ENCODE measurements at regions not wholly inside any gene's neighbourhood (a gene's known extent, or its start where the extent isn't known, plus 50 kb on each side); places are given as distances from the start of the nearest gene placed in this dataset.

GRCh38 chr9:135387976-135388375, 91.6 kb upstream of the PPP1R26 start:
- H3K27me3 ChIP-seq, result peaks cover 0 to 7% (median under 1%) of the 10 kb centered on the region in 3 donors
- H3K36me3 ChIP-seq, result no peaks in the 10 kb centered on the region
- in situ Hi-C loops (cut with MboI; ENCODE audit: low sequenced_read_pairs in 4 of 4) (no loop called here), intact Hi-C loops (cut with DNase I; ENCODE audit: low total_unique reads) (no loop called here)
- H3K4me3 ChIP-seq, result no peak overlapping the region
- H3K4me1 ChIP-seq, result no peaks in the 10 kb centered on the region
- ATAC-seq, result no peak
- no peak overlapping the region for H3K27ac ChIP-seq
- no peak for DNase-seq
- H3K9me3 ChIP-seq, result no peaks in the 10 kb centered on the region
- TF ChIP-seq POLR2A (IDR thresholded peaks at IDR 0.05) (no peak), CTCF (IDR thresholded peaks at IDR 0.05 in 4 of 5, conservative IDR thresholded peaks at IDR 0.05 in 1 of 5) (no peak)

GRCh38 chr9:135388530-135388929, 91.1 kb upstream of the PPP1R26 start:
- TF ChIP-seq CTCF (IDR thresholded peaks at IDR 0.05 in 4 of 5, conservative IDR thresholded peaks at IDR 0.05 in 1 of 5) (no peak), POLR2A (IDR thresholded peaks at IDR 0.05) (no peak)
- in situ Hi-C loops (cut with MboI; ENCODE audit: low sequenced_read_pairs in 4 of 4), result no loop called here
- ATAC-seq, result no peak
- DNase-seq, result no peak
- Histone ChIP-seq H3K27me3 (peaks cover 0 to 7% (median 2%) of the 10 kb centered on the region in 3 donors), H3K4me3 (no peak overlapping the region), H3K9me3 (no peaks in the 10 kb centered on the region), H3K36me3 (no peaks in the 10 kb centered on the region), H3K4me1 (no peaks in the 10 kb centered on the region), H3K27ac (no peak overlapping the region)
- intact Hi-C loops (cut with DNase I; ENCODE audit: low total_unique reads), result no loop called here

- intact Hi-C loops (cut with DNase I; ENCODE audit: low total_unique reads) (no loop called here), in situ Hi-C loops (cut with MboI; ENCODE audit: low sequenced_read_pairs in 4 of 4) (no loop called here)
- Histone ChIP-seq H3K4me1 (no peaks in the 10 kb centered on the region), H3K9me3 (peaks cover 0 to 4% (median 0%) of the 10 kb centered on the region in 3 donors), H3K36me3 (no peaks in the 10 kb centered on the region), H3K27ac (no peak overlapping the region), H3K27me3 (peaks cover 0 to 2% (median 0%) of the 10 kb centered on the region in 3 donors), H3K4me3 (no peak overlapping the region)
- ATAC-seq (no peak), DNase-seq (no peak)
- no peak for TF ChIP-seq CTCF (IDR thresholded peaks at IDR 0.05 in 4 of 5, conservative IDR thresholded peaks at IDR 0.05 in 1 of 5)
- no peak for TF ChIP-seq POLR2A (IDR thresholded peaks at IDR 0.05)
Observed at GRCh38 chr9:135391759-135392158, 87.8 kb upstream of the PPP1R26 start.

- ATAC-seq (no peak), DNase-seq (no peak)
- intact Hi-C loops (cut with DNase I; ENCODE audit: low total_unique reads) (no loop called here), in situ Hi-C loops (cut with MboI; ENCODE audit: low sequenced_read_pairs in 4 of 4) (no loop called here)
- no peaks in the 10 kb centered on the region for H3K36me3 ChIP-seq
- peaks cover 0 to 4% (median 0%) of the 10 kb centered on the region in 3 donors for H3K9me3 ChIP-seq
- no peak overlapping the region for H3K27ac ChIP-seq
- H3K27me3 ChIP-seq, result peaks cover 0 to 2% (median 0%) of the 10 kb centered on the region in 3 donors
- no peak overlapping the region for H3K4me3 ChIP-seq
- H3K4me1 ChIP-seq, result no peaks in the 10 kb centered on the region
- no peak for TF ChIP-seq POLR2A (IDR thresholded peaks at IDR 0.05)
- TF ChIP-seq CTCF (IDR thresholded peaks at IDR 0.05 in 4 of 5, conservative IDR thresholded peaks at IDR 0.05 in 1 of 5), result no peak
Observed at GRCh38 chr9:135392511-135392910, 87.1 kb upstream of the PPP1R26 start.

GRCh38 chr9:135394131-135394530, 85.5 kb upstream of the PPP1R26 start:
- H3K4me1 ChIP-seq, result no peaks in the 10 kb centered on the region
- in situ Hi-C loops (cut with MboI; ENCODE audit: low sequenced_read_pairs in 4 of 4) (no loop called here), intact Hi-C loops (cut with DNase I; ENCODE audit: low total_unique reads) (no loop called here)
- H3K4me3 ChIP-seq, result no peak overlapping the region
- H3K27ac ChIP-seq, result no peak overlapping the region
- DNase-seq (no peak), ATAC-seq (no peak)
- H3K9me3 ChIP-seq, result peaks cover 0 to 4% (median 0%) of the 10 kb centered on the region in 3 donors
- no peak for TF ChIP-seq CTCF (IDR thresholded peaks at IDR 0.05 in 4 of 5, conservative IDR thresholded peaks at IDR 0.05 in 1 of 5)
- H3K27me3 ChIP-seq, result peaks cover 0 to 5% (median 0%) of the 10 kb centered on the region in 3 donors
- H3K36me3 ChIP-seq, result no peaks in the 10 kb centered on the region

All from gastrocnemius medialis (tissue), 4 donors.